Fibroblast of lung (primary cell): ENCODE measurements at regions not wholly inside any gene's neighbourhood (a gene's known extent, or its start where the extent isn't known, plus 50 kb on each side); places are given as distances from the start of the nearest gene placed in this dataset.

Experiments
- EZH2 ChIP-seq: IDR thresholded peaks from 2 replicates; pipeline ENCODE4 v1.5.1; 2012; ENCODE audit warnings: low read length, control low read depth, mild to moderate bottlenecking; ENCODE audit errors: missing control alignments
- TF ChIP-seq, protein P1 (sequence below), 2 donors: IDR thresholded peaks in 1 of 2; conservative IDR thresholded peaks in 1 of 2; 1 replicate in 1 of 2; 2 replicates in 1 of 2; pipeline ENCODE4 v1.5.1; 2011 to 2012; ENCODE audit warnings: low read length in 2 of 2, control low read depth in 1 of 2, inconsistent platforms in 1 of 2, low read depth in 1 of 2, mild to moderate bottlenecking in 1 of 2

- TF ChIP-seq, protein P1, sequence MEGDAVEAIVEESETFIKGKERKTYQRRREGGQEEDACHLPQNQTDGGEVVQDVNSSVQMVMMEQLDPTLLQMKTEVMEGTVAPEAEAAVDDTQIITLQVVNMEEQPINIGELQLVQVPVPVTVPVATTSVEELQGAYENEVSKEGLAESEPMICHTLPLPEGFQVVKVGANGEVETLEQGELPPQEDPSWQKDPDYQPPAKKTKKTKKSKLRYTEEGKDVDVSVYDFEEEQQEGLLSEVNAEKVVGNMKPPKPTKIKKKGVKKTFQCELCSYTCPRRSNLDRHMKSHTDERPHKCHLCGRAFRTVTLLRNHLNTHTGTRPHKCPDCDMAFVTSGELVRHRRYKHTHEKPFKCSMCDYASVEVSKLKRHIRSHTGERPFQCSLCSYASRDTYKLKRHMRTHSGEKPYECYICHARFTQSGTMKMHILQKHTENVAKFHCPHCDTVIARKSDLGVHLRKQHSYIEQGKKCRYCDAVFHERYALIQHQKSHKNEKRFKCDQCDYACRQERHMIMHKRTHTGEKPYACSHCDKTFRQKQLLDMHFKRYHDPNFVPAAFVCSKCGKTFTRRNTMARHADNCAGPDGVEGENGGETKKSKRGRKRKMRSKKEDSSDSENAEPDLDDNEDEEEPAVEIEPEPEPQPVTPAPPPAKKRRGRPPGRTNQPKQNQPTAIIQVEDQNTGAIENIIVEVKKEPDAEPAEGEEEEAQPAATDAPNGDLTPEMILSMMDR (conservative IDR thresholded peaks at IDR 0.05 in 1 of 2, IDR thresholded peaks at IDR 0.05 in 1 of 2; ENCODE audit: low read depth in 1 of 2, low read length in 2 of 2): no peak
- no peak for TF ChIP-seq EZH2
Measured at GRCh38 chr12:124217508-124218242, 77.2 kb upstream of the RFLNA start.
